ENCODE measurements at regions not wholly inside any gene's neighbourhood (a gene's known extent, or its start where the extent isn't known, plus 50 kb on each side); places are given as distances from the start of the nearest gene placed in this dataset.
A peak's percentile ranks its signal among the peaks of the same experiment; 100 is the strongest.

DNA sequence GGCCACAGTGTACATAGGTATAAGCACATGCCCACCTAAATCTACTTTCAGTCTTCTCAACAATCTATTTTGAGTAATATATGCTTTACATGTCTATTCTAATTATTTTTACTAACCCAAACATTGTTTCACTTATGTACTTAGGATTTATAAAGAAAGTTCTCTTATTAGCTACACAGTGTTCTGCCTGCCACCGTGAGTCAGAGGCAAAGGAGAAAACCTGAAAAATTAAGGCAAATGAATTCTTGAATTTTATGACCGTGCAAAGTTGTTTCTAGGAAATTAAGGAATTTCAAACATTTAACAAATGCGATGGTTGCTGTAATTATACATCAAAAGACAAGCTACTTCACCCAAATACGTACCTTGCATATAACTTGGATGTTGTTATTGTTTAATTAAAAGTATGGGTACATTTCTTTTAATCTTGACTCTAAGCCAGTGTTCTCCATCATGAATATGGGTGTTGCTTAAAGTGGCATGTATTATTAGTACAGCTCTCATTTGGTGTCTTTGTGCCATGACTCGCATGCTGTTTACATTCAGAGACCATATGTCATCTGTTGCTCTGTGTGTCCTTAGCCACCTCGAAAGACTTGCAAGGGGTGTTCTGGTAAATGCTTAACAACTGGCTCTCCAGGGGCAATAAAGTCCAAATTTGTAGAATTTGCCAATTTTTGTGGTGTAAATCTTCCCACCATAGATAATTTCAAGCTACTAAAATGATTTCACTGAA, 154.3 kb upstream of the FN1 start (continued):
- TF ChIP-seq ZNF547 (CRISPR knock-in tag; IDR thresholded peaks at IDR 0.05), result no peak
- no peak for TF ChIP-seq ZEB1 (IDR thresholded peaks at IDR 0.05; ENCODE audit: insufficient replicate concordance, low read depth)
- TF ChIP-seq FOSL2 (CRISPR knock-in tag; IDR thresholded peaks at IDR 0.05), result peak; percentile 70
- TF ChIP-seq, protein P1, sequence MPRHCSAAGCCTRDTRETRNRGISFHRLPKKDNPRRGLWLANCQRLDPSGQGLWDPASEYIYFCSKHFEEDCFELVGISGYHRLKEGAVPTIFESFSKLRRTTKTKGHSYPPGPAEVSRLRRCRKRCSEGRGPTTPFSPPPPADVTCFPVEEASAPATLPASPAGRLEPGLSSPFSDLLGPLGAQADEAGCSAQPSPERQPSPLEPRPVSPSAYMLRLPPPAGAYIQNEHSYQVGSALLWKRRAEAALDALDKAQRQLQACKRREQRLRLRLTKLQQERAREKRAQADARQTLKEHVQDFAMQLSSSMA (CRISPR knock-in tag; IDR thresholded peaks at IDR 0.05), result no peak
- TF ChIP-seq RAD21 (CRISPR knock-in tag; IDR thresholded peaks at IDR 0.05), result no peak
- TF ChIP-seq, protein P2, sequence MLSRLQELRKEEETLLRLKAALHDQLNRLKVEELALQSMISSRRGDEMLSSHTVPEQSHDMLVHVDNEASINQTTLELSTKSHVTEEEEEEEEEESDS (CRISPR knock-in tag; IDR thresholded peaks at IDR 0.05; ENCODE audit: borderline replicate concordance), result no peak
- peak; percentile 78 for TF ChIP-seq RFX5 (IDR thresholded peaks at IDR 0.05; ENCODE audit: low read depth, low read length)
- TF ChIP-seq ZFP41 (CRISPR knock-in tag; IDR thresholded peaks at IDR 0.05; ENCODE audit: borderline replicate concordance), result no peak
- TF ChIP-seq ZNF124 (CRISPR knock-in tag; IDR thresholded peaks at IDR 0.05), result no peak
- TF ChIP-seq ZNF501 (CRISPR knock-in tag; IDR thresholded peaks at IDR 0.05), result no peak
- no peak for TF ChIP-seq EEA1 (CRISPR knock-in tag; IDR thresholded peaks at IDR 0.05; ENCODE audit: borderline replicate concordance)
- TF ChIP-seq, protein P3, sequence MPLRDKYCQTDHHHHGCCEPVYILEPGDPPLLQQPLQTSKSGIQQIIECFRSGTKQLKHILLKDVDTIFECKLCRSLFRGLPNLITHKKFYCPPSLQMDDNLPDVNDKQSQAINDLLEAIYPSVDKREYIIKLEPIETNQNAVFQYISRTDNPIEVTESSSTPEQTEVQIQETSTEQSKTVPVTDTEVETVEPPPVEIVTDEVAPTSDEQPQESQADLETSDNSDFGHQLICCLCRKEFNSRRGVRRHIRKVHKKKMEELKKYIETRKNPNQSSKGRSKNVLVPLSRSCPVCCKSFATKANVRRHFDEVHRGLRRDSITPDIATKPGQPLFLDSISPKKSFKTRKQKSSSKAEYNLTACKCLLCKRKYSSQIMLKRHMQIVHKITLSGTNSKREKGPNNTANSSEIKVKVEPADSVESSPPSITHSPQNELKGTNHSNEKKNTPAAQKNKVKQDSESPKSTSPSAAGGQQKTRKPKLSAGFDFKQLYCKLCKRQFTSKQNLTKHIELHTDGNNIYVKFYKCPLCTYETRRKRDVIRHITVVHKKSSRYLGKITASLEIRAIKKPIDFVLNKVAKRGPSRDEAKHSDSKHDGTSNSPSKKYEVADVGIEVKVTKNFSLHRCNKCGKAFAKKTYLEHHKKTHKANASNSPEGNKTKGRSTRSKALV (CRISPR knock-in tag; IDR thresholded peaks at IDR 0.05), result no peak
- no peak for TF ChIP-seq FOXA1 (IDR thresholded peaks at IDR 0.05)
- peak; percentile 56 for TF ChIP-seq FOXA1 (CRISPR knock-in tag; IDR thresholded peaks at IDR 0.05)
- TF ChIP-seq ZNF615 (CRISPR knock-in tag; IDR thresholded peaks at IDR 0.05; ENCODE audit: borderline replicate concordance), result no peak
- TF ChIP-seq, protein P4, sequence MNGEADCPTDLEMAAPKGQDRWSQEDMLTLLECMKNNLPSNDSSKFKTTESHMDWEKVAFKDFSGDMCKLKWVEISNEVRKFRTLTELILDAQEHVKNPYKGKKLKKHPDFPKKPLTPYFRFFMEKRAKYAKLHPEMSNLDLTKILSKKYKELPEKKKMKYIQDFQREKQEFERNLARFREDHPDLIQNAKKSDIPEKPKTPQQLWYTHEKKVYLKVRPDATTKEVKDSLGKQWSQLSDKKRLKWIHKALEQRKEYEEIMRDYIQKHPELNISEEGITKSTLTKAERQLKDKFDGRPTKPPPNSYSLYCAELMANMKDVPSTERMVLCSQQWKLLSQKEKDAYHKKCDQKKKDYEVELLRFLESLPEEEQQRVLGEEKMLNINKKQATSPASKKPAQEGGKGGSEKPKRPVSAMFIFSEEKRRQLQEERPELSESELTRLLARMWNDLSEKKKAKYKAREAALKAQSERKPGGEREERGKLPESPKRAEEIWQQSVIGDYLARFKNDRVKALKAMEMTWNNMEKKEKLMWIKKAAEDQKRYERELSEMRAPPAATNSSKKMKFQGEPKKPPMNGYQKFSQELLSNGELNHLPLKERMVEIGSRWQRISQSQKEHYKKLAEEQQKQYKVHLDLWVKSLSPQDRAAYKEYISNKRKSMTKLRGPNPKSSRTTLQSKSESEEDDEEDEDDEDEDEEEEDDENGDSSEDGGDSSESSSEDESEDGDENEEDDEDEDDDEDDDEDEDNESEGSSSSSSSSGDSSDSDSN (CRISPR knock-in tag; IDR thresholded peaks at IDR 0.05), result no peak
- TF ChIP-seq ZNF780A (CRISPR knock-in tag; IDR thresholded peaks at IDR 0.05), result no peak
- TF ChIP-seq, protein P5, sequence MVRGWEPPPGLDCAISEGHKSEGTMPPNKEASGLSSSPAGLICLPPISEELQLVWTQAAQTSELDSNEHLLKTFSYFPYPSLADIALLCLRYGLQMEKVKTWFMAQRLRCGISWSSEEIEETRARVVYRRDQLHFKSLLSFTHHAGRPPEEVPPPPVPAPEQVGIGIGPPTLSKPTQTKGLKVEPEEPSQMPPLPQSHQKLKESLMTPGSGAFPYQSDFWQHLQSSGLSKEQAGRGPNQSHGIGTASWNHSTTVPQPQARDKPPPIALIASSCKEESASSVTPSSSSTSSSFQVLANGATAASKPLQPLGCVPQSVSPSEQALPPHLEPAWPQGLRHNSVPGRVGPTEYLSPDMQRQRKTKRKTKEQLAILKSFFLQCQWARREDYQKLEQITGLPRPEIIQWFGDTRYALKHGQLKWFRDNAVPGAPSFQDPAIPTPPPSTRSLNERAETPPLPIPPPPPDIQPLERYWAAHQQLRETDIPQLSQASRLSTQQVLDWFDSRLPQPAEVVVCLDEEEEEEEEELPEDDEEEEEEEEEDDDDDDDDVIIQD (CRISPR knock-in tag; IDR thresholded peaks at IDR 0.05; ENCODE audit: low read depth), result peak; percentile 79; the same call in 1 of the 2 replicates
- no peak for TF ChIP-seq ZNF749 (CRISPR knock-in tag; IDR thresholded peaks at IDR 0.05; ENCODE audit: borderline replicate concordance)
- TF ChIP-seq ONECUT2 (CRISPR knock-in tag; IDR thresholded peaks at IDR 0.05), result no peak
- TF ChIP-seq, protein P6, sequence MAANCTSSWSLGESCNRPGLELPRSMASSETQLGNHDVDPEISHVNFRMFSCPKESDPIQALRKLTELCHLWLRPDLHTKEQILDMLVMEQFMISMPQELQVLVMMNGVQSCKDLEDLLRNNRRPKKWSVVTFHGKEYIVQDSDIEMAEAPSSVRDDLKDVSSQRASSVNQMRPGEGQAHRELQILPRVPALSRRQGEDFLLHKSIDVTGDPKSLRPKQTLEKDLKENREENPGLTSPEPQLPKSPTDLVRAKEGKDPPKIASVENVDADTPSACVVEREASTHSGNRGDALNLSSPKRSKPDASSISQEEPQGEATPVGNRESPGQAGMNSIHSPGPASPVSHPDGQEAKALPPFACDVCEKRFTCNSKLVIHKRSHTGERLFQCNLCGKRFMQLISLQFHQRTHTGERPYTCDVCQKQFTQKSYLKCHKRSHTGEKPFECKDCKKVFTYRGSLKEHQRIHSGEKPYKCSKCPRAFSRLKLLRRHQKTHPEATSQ (CRISPR knock-in tag; IDR thresholded peaks at IDR 0.05; ENCODE audit: borderline replicate concordance), result no peak
- no peak for TF ChIP-seq MBD4 (IDR thresholded peaks at IDR 0.05; ENCODE audit: borderline replicate concordance, low read length)
- TF ChIP-seq SNRNP70 (IDR thresholded peaks at IDR 0.05; ENCODE audit: low read depth, low read length), result no peak

All from HepG2 (cell line).